ENCODE measurements at regions not wholly inside any gene's neighbourhood (a gene's known extent, or its start where the extent isn't known, plus 50 kb on each side); places are given as distances from the start of the nearest gene placed in this dataset.

DNA sequence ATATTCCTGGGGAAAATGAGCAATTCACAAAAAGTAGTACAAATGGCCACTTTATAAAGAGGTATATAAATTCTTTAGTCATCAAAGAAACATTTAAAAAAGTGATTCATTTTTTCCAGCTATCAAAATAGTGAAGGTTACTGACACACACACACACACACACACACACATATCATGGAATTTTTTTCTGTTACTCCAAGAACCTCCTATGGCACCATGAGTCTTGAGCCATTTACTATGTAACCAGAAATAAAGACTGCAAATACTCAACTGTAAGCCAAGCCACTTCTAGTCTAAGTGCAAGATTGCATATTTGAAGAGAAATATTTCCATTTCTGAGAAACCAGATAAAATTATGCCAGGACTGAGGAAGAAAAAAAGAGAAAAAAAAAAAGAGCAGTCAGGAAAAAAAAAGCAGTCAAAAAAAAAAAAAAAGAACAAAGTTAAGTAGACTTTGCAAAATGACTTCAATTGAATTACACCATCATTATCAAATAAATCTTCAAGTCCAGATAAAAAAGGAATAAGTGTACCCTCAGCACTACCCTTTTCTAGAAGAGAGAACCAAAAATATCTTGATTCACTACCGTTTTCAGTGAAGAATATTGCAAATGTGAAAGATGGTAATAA is 275.7 kb downstream of the DAD1 start:
- Histone ChIP-seq H3K4me3 (ENCODE audit: low read depth in 1 of 3, low read length in 3 of 3) (no peak overlapping the region), H3K4me1 (ENCODE audit: control insufficient read depth in 3 of 3, insufficient read depth in 2 of 3, low read depth in 1 of 3, low read length in 2 of 3) (peaks cover 0 to 9% (median 0%) of the 10 kb centered on the region in 3 donors), H3K9me3 (ENCODE audit: control insufficient read depth in 2 of 2, insufficient read depth in 1 of 2, low read depth in 1 of 2, low read length in 1 of 2) (no peaks in the 10 kb centered on the region), H3K36me3 (ENCODE audit: control insufficient read depth in 3 of 3, insufficient read depth in 2 of 3, low read depth in 1 of 3, low read length in 3 of 3) (no peaks in the 10 kb centered on the region), H3K27me3 (ENCODE audit: control insufficient read depth in 3 of 3, insufficient read depth in 3 of 3, low read length in 3 of 3) (no peaks in the 10 kb centered on the region), H3K27ac (ENCODE audit: low read depth in 1 of 3, low read length in 2 of 3) (no peak overlapping the region)
- DNase-seq: no peak
- 27 to 37% (median 31%) methylated on average over 1 of the region's 1 CpG for WGBS, 3 donors
- FAIRE-seq: no peak

DNA sequence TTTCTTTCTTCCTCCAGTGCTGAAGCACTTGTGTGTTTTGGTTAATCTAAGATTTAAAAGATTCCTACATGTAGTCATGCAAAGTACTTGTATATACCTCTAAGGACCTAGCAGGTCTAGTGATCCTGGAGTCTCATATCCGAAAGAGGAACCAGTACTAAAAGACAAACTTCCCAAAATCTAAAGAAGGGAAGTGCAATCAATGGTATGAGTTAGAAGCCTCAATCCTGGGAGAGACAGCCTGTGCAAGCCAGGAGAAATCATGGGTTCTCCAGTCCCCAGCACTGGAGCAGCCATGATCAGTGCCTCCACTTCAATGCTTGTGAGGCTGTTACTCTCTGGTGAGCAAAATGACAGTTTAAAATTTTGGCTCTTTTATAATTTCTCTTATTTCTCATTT is 277.4 kb downstream of the DAD1 start:
- H3K27me3 ChIP-seq (ENCODE audit: control insufficient read depth in 3 of 3, insufficient read depth in 3 of 3, low read length in 3 of 3): no peaks in the 10 kb centered on the region
- H3K36me3 ChIP-seq (ENCODE audit: control insufficient read depth in 3 of 3, insufficient read depth in 2 of 3, low read depth in 1 of 3, low read length in 3 of 3): no peaks in the 10 kb centered on the region
- no peaks in the 10 kb centered on the region for H3K9me3 ChIP-seq (ENCODE audit: control insufficient read depth in 2 of 2, insufficient read depth in 1 of 2, low read depth in 1 of 2, low read length in 1 of 2)
- FAIRE-seq (no peak), DNase-seq (no peak)
- H3K4me3 ChIP-seq (ENCODE audit: low read depth in 1 of 3, low read length in 3 of 3): no peak overlapping the region
- no peak overlapping the region for H3K27ac ChIP-seq (ENCODE audit: low read depth in 1 of 3, low read length in 2 of 3)
- peaks cover 0 to 9% (median 0%) of the 10 kb centered on the region in 3 donors for H3K4me1 ChIP-seq (ENCODE audit: control insufficient read depth in 3 of 3, insufficient read depth in 2 of 3, low read depth in 1 of 3, low read length in 2 of 3)
- WGBS, 3 donors: 67 to 85% (median 75%) methylated on average over 1 of the region's 1 CpG

DNA sequence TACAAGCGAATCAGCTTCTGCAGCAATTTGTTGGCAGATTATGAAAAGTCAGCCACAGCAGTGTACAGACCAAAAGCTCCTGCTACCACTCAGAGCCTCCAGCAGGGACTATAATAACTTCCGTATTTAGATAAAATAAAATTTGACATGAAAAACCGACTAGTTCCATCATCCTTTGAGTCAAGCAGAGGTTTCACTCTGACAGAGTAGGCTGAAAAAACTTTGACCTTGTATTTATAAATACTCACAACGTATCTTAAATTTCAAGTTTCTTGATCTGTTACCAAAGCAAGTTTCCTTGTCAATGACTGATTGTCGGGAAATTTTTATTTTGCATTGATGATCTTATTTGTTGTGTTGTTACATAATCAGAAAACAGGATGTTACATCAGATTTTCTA is 283.4 kb downstream of the DAD1 start:
- Histone ChIP-seq H3K27me3 (ENCODE audit: control insufficient read depth in 3 of 3, insufficient read depth in 3 of 3, low read length in 3 of 3) (no peaks in the 10 kb centered on the region), H3K4me3 (ENCODE audit: low read depth in 1 of 3, low read length in 3 of 3) (no peak overlapping the region), H3K9me3 (ENCODE audit: control insufficient read depth in 2 of 2, insufficient read depth in 1 of 2, low read depth in 1 of 2, low read length in 1 of 2) (no peaks in the 10 kb centered on the region), H3K4me1 (ENCODE audit: control insufficient read depth in 3 of 3, insufficient read depth in 2 of 3, low read depth in 1 of 3, low read length in 2 of 3) (peaks cover 0 to 8% (median 0%) of the 10 kb centered on the region in 3 donors), H3K27ac (ENCODE audit: low read depth in 1 of 3, low read length in 2 of 3) (no peak overlapping the region), H3K36me3 (ENCODE audit: control insufficient read depth in 3 of 3, insufficient read depth in 2 of 3, low read depth in 1 of 3, low read length in 3 of 3) (no peaks in the 10 kb centered on the region)
- FAIRE-seq (no peak), DNase-seq (no peak)
- 66 to 70% (median 69%) methylated on average over 5 of the region's 5 CpGs for WGBS, 3 donors

DNA sequence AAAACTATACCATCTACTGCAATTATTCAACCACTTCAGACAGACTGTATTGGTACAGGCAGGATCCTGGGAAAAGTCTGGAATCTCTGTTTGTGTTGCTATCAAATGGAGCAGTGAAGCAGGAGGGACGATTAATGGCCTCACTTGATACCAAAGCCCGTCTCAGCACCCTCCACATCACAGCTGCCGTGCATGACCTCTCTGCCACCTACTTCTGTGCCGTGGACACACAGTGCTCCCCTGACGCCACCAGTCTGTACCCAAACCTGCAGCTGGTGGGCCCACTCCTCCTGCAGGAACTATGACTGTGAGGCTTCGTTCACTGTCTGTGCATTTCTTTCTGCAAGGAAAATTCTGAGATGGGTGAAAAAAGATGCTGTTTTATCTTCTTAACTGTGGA is 284.7 kb downstream of the DAD1 start:
- H3K4me3 ChIP-seq (ENCODE audit: low read depth in 1 of 3, low read length in 3 of 3): no peak overlapping the region
- H3K9me3 ChIP-seq (ENCODE audit: control insufficient read depth in 2 of 2, insufficient read depth in 1 of 2, low read depth in 1 of 2, low read length in 1 of 2): no peaks in the 10 kb centered on the region
- H3K4me1 ChIP-seq (ENCODE audit: control insufficient read depth in 3 of 3, insufficient read depth in 2 of 3, low read depth in 1 of 3, low read length in 2 of 3): no peaks in the 10 kb centered on the region
- H3K27me3 ChIP-seq (ENCODE audit: control insufficient read depth in 3 of 3, insufficient read depth in 3 of 3, low read length in 3 of 3): no peaks in the 10 kb centered on the region
- H3K27ac ChIP-seq (ENCODE audit: low read depth in 1 of 3, low read length in 2 of 3): no peak overlapping the region
- no peaks in the 10 kb centered on the region for H3K36me3 ChIP-seq (ENCODE audit: control insufficient read depth in 3 of 3, insufficient read depth in 2 of 3, low read depth in 1 of 3, low read length in 3 of 3)
- 74 to 82% (median 78%) methylated on average over 6 of the region's 6 CpGs for WGBS, 3 donors
- DNase-seq: no peak
- FAIRE-seq: no peak

DNA sequence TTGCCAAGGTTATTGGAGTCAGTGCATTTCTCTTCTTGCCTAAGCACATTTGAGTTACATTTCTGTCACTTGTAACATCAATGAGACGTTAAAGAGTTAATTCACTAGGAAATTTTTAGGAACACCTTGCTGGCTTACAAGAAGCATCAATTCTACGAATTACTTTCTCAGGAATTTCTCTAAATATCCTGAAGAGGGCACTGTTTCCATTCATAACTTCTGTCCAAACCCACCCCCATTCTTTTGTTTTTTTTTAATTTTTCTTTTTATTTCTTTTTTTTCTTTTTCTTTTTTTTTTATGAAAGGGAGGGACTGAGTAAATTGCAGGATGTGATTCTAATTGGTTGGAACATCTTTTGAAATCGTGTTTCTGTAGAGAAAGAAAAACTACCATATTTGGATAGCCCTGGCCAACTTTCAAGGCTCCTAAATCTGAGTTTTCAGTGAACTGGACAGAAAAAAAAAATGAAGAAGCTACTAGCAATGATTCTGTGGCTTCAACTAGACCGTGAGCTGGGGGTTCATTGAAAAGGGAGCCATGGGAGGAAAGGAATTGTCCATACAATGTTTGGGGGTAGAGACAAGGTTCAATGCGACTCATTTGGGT is 285.3 kb downstream of the DAD1 start:
- Histone ChIP-seq H3K27ac (ENCODE audit: low read depth in 1 of 3, low read length in 2 of 3) (no peak overlapping the region), H3K36me3 (ENCODE audit: control insufficient read depth in 3 of 3, insufficient read depth in 2 of 3, low read depth in 1 of 3, low read length in 3 of 3) (no peaks in the 10 kb centered on the region), H3K4me1 (ENCODE audit: control insufficient read depth in 3 of 3, insufficient read depth in 2 of 3, low read depth in 1 of 3, low read length in 2 of 3) (no peaks in the 10 kb centered on the region), H3K4me3 (ENCODE audit: low read depth in 1 of 3, low read length in 3 of 3) (no peak overlapping the region), H3K9me3 (ENCODE audit: control insufficient read depth in 2 of 2, insufficient read depth in 1 of 2, low read depth in 1 of 2, low read length in 1 of 2) (no peaks in the 10 kb centered on the region), H3K27me3 (ENCODE audit: control insufficient read depth in 3 of 3, insufficient read depth in 3 of 3, low read length in 3 of 3) (no peaks in the 10 kb centered on the region)
- WGBS, 3 donors: 24 to 33% (median 29%) methylated on average over 5 of the region's 5 CpGs
- DNase-seq (peak in 1 of 2 donors; percentile 5), FAIRE-seq (no peak)

DNA sequence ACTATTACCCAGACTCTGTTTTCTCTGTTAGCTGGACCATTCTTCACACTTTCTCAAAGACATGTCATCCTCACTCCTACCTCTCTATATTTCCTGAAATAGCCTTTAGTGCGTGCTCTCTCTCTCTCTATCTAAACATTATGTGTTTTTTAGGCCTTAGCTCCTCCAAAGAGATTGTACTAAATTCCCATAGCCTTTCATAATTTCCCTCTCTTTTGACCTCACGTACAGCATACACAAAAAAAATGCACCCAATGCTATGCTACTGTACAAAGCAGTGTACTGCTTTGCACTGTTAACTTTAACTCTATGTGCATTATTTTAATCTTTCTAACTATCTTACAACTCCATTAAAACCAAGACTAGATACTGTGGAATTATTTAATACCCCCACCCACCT is 288.4 kb downstream of the DAD1 start:
- H3K4me3 ChIP-seq (ENCODE audit: low read depth in 1 of 3, low read length in 3 of 3): no peak overlapping the region
- WGBS, 3 donors: 77 to 93% (median 90%) methylated on average over 2 of the region's 2 CpGs
- DNase-seq (no peak), FAIRE-seq (no peak)
- no peaks in the 10 kb centered on the region for H3K27me3 ChIP-seq (ENCODE audit: control insufficient read depth in 3 of 3, insufficient read depth in 3 of 3, low read length in 3 of 3)
- H3K36me3 ChIP-seq (ENCODE audit: control insufficient read depth in 3 of 3, insufficient read depth in 2 of 3, low read depth in 1 of 3, low read length in 3 of 3): no peaks in the 10 kb centered on the region
- H3K27ac ChIP-seq (ENCODE audit: low read depth in 1 of 3, low read length in 2 of 3): no peak overlapping the region
- H3K4me1 ChIP-seq (ENCODE audit: control insufficient read depth in 3 of 3, insufficient read depth in 2 of 3, low read depth in 1 of 3, low read length in 2 of 3): no peaks in the 10 kb centered on the region
- H3K9me3 ChIP-seq (ENCODE audit: control insufficient read depth in 2 of 2, insufficient read depth in 1 of 2, low read depth in 1 of 2, low read length in 1 of 2): no peaks in the 10 kb centered on the region

DNA sequence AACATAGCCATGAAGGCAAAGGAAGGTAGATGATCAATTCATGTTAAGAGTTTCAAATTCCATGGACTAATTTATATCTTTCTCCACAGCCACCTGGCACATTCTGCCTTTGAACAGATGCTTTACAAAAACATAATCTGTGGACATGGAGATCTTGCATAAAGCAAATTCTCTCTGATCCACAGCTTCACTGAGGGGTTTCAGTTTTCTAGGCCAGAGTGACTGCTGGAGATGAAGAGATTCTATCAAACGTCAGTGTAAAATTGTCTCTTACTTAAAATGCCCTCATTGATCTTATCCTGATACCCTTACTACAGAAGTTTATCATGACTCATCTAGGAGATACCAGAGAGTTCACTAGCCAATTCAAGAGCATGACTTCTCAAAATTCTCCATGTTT is 291.6 kb downstream of the DAD1 start:
- DNase-seq: no peak
- 48 to 64% (median 53%) methylated on average over 1 of the region's 1 CpG for WGBS, 3 donors
- no peak overlapping the region for H3K4me3 ChIP-seq (ENCODE audit: low read depth in 1 of 3, low read length in 3 of 3)
- no peaks in the 10 kb centered on the region for H3K27me3 ChIP-seq (ENCODE audit: control insufficient read depth in 3 of 3, insufficient read depth in 3 of 3, low read length in 3 of 3)
- no peak overlapping the region for H3K27ac ChIP-seq (ENCODE audit: low read depth in 1 of 3, low read length in 2 of 3)
- no peak for FAIRE-seq
- no peaks in the 10 kb centered on the region for H3K36me3 ChIP-seq (ENCODE audit: control insufficient read depth in 3 of 3, insufficient read depth in 2 of 3, low read depth in 1 of 3, low read length in 3 of 3)
- H3K4me1 ChIP-seq (ENCODE audit: control insufficient read depth in 3 of 3, insufficient read depth in 2 of 3, low read depth in 1 of 3, low read length in 2 of 3): no peaks in the 10 kb centered on the region
- H3K9me3 ChIP-seq (ENCODE audit: control insufficient read depth in 2 of 2, insufficient read depth in 1 of 2, low read depth in 1 of 2, low read length in 1 of 2): no peaks in the 10 kb centered on the region

DNA sequence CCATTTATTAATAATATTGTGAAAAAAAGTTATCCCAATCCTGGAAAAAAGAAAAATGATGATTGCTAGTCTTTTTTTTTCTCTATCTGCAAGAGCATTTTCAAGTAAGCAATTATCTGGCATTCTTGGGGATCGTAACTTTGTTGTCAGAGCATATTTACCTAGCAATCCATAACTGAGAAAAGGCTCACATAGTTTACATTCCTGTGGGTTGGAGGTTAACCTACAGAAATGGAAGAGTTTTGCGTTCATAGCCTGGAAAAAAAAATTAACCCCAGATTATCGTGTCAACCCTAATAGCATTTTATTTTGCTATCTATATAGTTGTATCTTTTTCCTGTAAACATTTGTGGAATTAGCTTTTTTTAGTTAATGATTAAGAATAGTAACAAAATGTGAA is 292.3 kb downstream of the DAD1 start:
- no peak overlapping the region for H3K27ac ChIP-seq (ENCODE audit: low read depth in 1 of 3, low read length in 2 of 3)
- FAIRE-seq: no peak
- H3K9me3 ChIP-seq (ENCODE audit: control insufficient read depth in 2 of 2, insufficient read depth in 1 of 2, low read depth in 1 of 2, low read length in 1 of 2): no peaks in the 10 kb centered on the region
- H3K4me1 ChIP-seq (ENCODE audit: control insufficient read depth in 3 of 3, insufficient read depth in 2 of 3, low read depth in 1 of 3, low read length in 2 of 3): no peaks in the 10 kb centered on the region
- no peak overlapping the region for H3K4me3 ChIP-seq (ENCODE audit: low read depth in 1 of 3, low read length in 3 of 3)
- no peaks in the 10 kb centered on the region for H3K27me3 ChIP-seq (ENCODE audit: control insufficient read depth in 3 of 3, insufficient read depth in 3 of 3, low read length in 3 of 3)
- H3K36me3 ChIP-seq (ENCODE audit: control insufficient read depth in 3 of 3, insufficient read depth in 2 of 3, low read depth in 1 of 3, low read length in 3 of 3): no peaks in the 10 kb centered on the region
- DNase-seq: no peak
- WGBS, 3 donors: 23 to 35% (median 26%) methylated on average over 3 of the region's 3 CpGs

DNA sequence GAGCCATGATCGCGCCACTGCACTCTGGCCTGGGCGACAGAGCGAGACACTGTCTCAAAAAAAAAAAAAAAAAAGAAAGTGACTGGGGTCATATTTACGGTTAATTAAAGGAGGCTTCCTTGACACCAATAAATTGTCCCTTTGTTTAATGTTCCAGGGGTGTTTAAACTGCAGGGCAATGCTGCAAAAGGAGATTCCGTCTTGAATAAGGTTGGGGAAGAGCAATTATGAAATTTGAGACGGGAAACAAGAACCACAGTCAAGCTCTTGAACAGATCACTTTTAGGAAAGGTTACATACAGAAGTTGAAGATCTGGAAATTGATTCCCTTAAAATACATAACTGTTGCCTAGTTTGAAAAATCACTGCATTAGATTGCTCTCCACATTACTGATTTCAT is 292.9 kb downstream of the DAD1 start:
- FAIRE-seq (no peak), DNase-seq (no peak)
- Histone ChIP-seq H3K27me3 (ENCODE audit: control insufficient read depth in 3 of 3, insufficient read depth in 3 of 3, low read length in 3 of 3) (no peaks in the 10 kb centered on the region), H3K9me3 (ENCODE audit: control insufficient read depth in 2 of 2, insufficient read depth in 1 of 2, low read depth in 1 of 2, low read length in 1 of 2) (no peaks in the 10 kb centered on the region), H3K4me3 (ENCODE audit: low read depth in 1 of 3, low read length in 3 of 3) (no peak overlapping the region), H3K36me3 (ENCODE audit: control insufficient read depth in 3 of 3, insufficient read depth in 2 of 3, low read depth in 1 of 3, low read length in 3 of 3) (no peaks in the 10 kb centered on the region), H3K4me1 (ENCODE audit: control insufficient read depth in 3 of 3, insufficient read depth in 2 of 3, low read depth in 1 of 3, low read length in 2 of 3) (no peaks in the 10 kb centered on the region), H3K27ac (ENCODE audit: low read depth in 1 of 3, low read length in 2 of 3) (no peak overlapping the region)
- WGBS, 3 donors: 74 to 78% (median 77%) methylated on average over 7 of the region's 7 CpGs
